Thyroid gland (tissue), 4 donors: ENCODE measurements at regions not wholly inside any gene's neighbourhood (a gene's known extent, or its start where the extent isn't known, plus 50 kb on each side); places are given as distances from the start of the nearest gene placed in this dataset.

Source experiments
- POLR2A ChIP-seq, 2 donors: fragments of 450-650 bp; IDR thresholded peaks; one replicate each; pipeline ENCODE4 v1.6.1; 2017; ENCODE audit warnings: antibody characterized with exemption in 2 of 2, mild to moderate bottlenecking in 2 of 2, moderate library complexity in 1 of 2
- TF ChIP-seq, protein P1 (sequence below), 6 experiments: fragments of 200-600 bp in 3 of 6; fragments of 450-650 bp in 3 of 6; sonication (generic) in 3 of 6; IDR thresholded peaks; one replicate each; pipeline ENCODE4 v1.5.1; 2016 to 2019; ENCODE audit warnings: antibody characterized with exemption in 6 of 6, mild to moderate bottlenecking in 2 of 6, inconsistent platforms in 1 of 6, moderate library complexity in 1 of 6

- TF ChIP-seq, protein P1, sequence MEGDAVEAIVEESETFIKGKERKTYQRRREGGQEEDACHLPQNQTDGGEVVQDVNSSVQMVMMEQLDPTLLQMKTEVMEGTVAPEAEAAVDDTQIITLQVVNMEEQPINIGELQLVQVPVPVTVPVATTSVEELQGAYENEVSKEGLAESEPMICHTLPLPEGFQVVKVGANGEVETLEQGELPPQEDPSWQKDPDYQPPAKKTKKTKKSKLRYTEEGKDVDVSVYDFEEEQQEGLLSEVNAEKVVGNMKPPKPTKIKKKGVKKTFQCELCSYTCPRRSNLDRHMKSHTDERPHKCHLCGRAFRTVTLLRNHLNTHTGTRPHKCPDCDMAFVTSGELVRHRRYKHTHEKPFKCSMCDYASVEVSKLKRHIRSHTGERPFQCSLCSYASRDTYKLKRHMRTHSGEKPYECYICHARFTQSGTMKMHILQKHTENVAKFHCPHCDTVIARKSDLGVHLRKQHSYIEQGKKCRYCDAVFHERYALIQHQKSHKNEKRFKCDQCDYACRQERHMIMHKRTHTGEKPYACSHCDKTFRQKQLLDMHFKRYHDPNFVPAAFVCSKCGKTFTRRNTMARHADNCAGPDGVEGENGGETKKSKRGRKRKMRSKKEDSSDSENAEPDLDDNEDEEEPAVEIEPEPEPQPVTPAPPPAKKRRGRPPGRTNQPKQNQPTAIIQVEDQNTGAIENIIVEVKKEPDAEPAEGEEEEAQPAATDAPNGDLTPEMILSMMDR (IDR thresholded peaks at IDR 0.05) = no peak
- no peak for TF ChIP-seq POLR2A (IDR thresholded peaks at IDR 0.05)
Observed at GRCh38 chr4:114091546-114091945, 112.1 kb upstream of the ARSJ start.
